Activated naive CD8-positive, alpha-beta T cell treated with anti-CD3 and anti-CD28 coated beads for 36 hours (primary cell): ENCODE measurements at regions not wholly inside any gene's neighbourhood (a gene's known extent, or its start where the extent isn't known, plus 50 kb on each side); places are given as distances from the start of the nearest gene placed in this dataset.

ENCODE experiments used
- DNase-seq: peaks from one replicate; pipeline ENCODE4 v3.0.0; 2021
- H3K27ac Mint-ChIP-seq: one replicate; pipeline ENCODE4 v1.8.0; 2022; ENCODE audit warnings: mild to moderate bottlenecking, moderate library complexity, mixed read lengths
- H3K27me3 Mint-ChIP-seq: one replicate; pipeline ENCODE4 v1.8.0; 2022; ENCODE audit warnings: mild to moderate bottlenecking, mixed read lengths
- H3K36me3 Mint-ChIP-seq: one replicate; pipeline ENCODE4 v1.8.0; 2021; ENCODE audit warnings: mild to moderate bottlenecking, mixed read lengths
- H3K4me1 Mint-ChIP-seq: one replicate; pipeline ENCODE4 v1.8.0; 2021; ENCODE audit warnings: mixed read lengths
- H3K4me3 Mint-ChIP-seq: one replicate; pipeline ENCODE4 v1.8.0; 2022; ENCODE audit warnings: mild to moderate bottlenecking, moderate library complexity, mixed read lengths
- H3K9me3 Mint-ChIP-seq: one replicate; pipeline ENCODE4 v1.8.0; 2022; ENCODE audit warnings: mixed read lengths

- Mint-ChIP-seq H3K36me3 (no peaks in the 10 kb centered on the region), H3K4me3 (no peak overlapping the region), H3K27me3 (no peaks in the 10 kb centered on the region), H3K4me1 (peaks cover 9% of the 10 kb centered on the region), H3K9me3 (peaks cover 2% of the 10 kb centered on the region), H3K27ac (no peak overlapping the region)
- DNase-seq = peak; percentile 22
These were observed 180.6 kb upstream of the EEA1 start for GRCh38 chr12:93109551-93110203.

- Mint-ChIP-seq H3K36me3 (no peaks in the 10 kb centered on the region), H3K4me1 (peaks cover 8% of the 10 kb centered on the region), H3K27me3 (no peaks in the 10 kb centered on the region), H3K9me3 (peaks cover 2% of the 10 kb centered on the region), H3K27ac (no peak overlapping the region), H3K4me3 (no peak overlapping the region)
- no peak for DNase-seq
These were observed 182.7 kb upstream of the EEA1 start for GRCh38 chr12:93111773-93112172.

- no peaks in the 10 kb centered on the region for H3K27me3 Mint-ChIP-seq
- DNase-seq = no peak
- H3K36me3 Mint-ChIP-seq = no peaks in the 10 kb centered on the region
- H3K9me3 Mint-ChIP-seq = peaks cover 2% of the 10 kb centered on the region
- no peak overlapping the region for H3K4me3 Mint-ChIP-seq
- H3K4me1 Mint-ChIP-seq = peaks cover 5% of the 10 kb centered on the region
- no peak overlapping the region for H3K27ac Mint-ChIP-seq
These were observed 184.4 kb upstream of the EEA1 start for GRCh38 chr12:93113317-93114006.

- Mint-ChIP-seq H3K27me3 (no peaks in the 10 kb centered on the region), H3K27ac (no peak overlapping the region), H3K4me3 (no peak overlapping the region), H3K36me3 (no peaks in the 10 kb centered on the region), H3K4me1 (no peaks in the 10 kb centered on the region), H3K9me3 (peaks cover 2% of the 10 kb centered on the region)
- DNase-seq = no peak
These were observed 186.1 kb upstream of the EEA1 start for GRCh38 chr12:93115198-93115601.

GRCh38 chr12:93115646-93116045 lies 186.6 kb upstream of the EEA1 start:
- Mint-ChIP-seq H3K9me3 (peaks cover 2% of the 10 kb centered on the region), H3K27ac (no peak overlapping the region), H3K4me3 (no peak overlapping the region), H3K27me3 (no peaks in the 10 kb centered on the region), H3K36me3 (no peaks in the 10 kb centered on the region), H3K4me1 (no peaks in the 10 kb centered on the region)
- no peak for DNase-seq

- peaks cover 2% of the 10 kb centered on the region for H3K9me3 Mint-ChIP-seq
- H3K27me3 Mint-ChIP-seq = no peaks in the 10 kb centered on the region
- no peak for DNase-seq
- H3K27ac Mint-ChIP-seq = no peak overlapping the region
- no peak overlapping the region for H3K4me3 Mint-ChIP-seq
- no peaks in the 10 kb centered on the region for H3K36me3 Mint-ChIP-seq
- H3K4me1 Mint-ChIP-seq = no peaks in the 10 kb centered on the region
These were observed 187.5 kb upstream of the EEA1 start for GRCh38 chr12:93116632-93117031.

GRCh38 chr12:93121729-93122488 lies 192.8 kb upstream of the EEA1 start:
- no peak for DNase-seq
- H3K36me3 Mint-ChIP-seq = no peaks in the 10 kb centered on the region
- H3K27me3 Mint-ChIP-seq = no peaks in the 10 kb centered on the region
- no peak overlapping the region for H3K27ac Mint-ChIP-seq
- no peak overlapping the region for H3K4me3 Mint-ChIP-seq
- H3K9me3 Mint-ChIP-seq = no peaks in the 10 kb centered on the region
- no peaks in the 10 kb centered on the region for H3K4me1 Mint-ChIP-seq

- H3K27ac Mint-ChIP-seq = no peak overlapping the region
These were observed 193.5 kb upstream of the EEA1 start for GRCh38 chr12:93122569-93123091.

GRCh38 chr12:93125126-93125525 lies 196.0 kb upstream of the EEA1 start:
- no peaks in the 10 kb centered on the region for H3K9me3 Mint-ChIP-seq
- H3K4me3 Mint-ChIP-seq = no peak overlapping the region
- no peaks in the 10 kb centered on the region for H3K27me3 Mint-ChIP-seq
- H3K4me1 Mint-ChIP-seq = no peaks in the 10 kb centered on the region
- DNase-seq = no peak
- no peaks in the 10 kb centered on the region for H3K36me3 Mint-ChIP-seq
- H3K27ac Mint-ChIP-seq = no peak overlapping the region

More at GRCh38 chr12:93122569-93123091, 193.5 kb upstream of the EEA1 start:
- no peaks in the 10 kb centered on the region for H3K4me1 Mint-ChIP-seq
- H3K27me3 Mint-ChIP-seq = no peaks in the 10 kb centered on the region
- H3K9me3 Mint-ChIP-seq = no peaks in the 10 kb centered on the region
- no peak overlapping the region for H3K4me3 Mint-ChIP-seq
- no peaks in the 10 kb centered on the region for H3K36me3 Mint-ChIP-seq
- no peak for DNase-seq

GRCh38 chr12:93126069-93126474 lies 197.0 kb upstream of the EEA1 start:
- no peaks in the 10 kb centered on the region for H3K36me3 Mint-ChIP-seq

GRCh38 chr12:93127107-93127560 lies 198.0 kb upstream of the EEA1 start:
- H3K27me3 Mint-ChIP-seq = no peaks in the 10 kb centered on the region
- no peak overlapping the region for H3K4me3 Mint-ChIP-seq
- H3K36me3 Mint-ChIP-seq = no peaks in the 10 kb centered on the region
- no peaks in the 10 kb centered on the region for H3K9me3 Mint-ChIP-seq
- H3K27ac Mint-ChIP-seq = no peak overlapping the region
- no peak for DNase-seq
- no peaks in the 10 kb centered on the region for H3K4me1 Mint-ChIP-seq

More at GRCh38 chr12:93126069-93126474, 197.0 kb upstream of the EEA1 start:
- Mint-ChIP-seq H3K4me1 (no peaks in the 10 kb centered on the region), H3K9me3 (no peaks in the 10 kb centered on the region), H3K27me3 (no peaks in the 10 kb centered on the region), H3K27ac (no peak overlapping the region), H3K4me3 (no peak overlapping the region)
- DNase-seq = no peak

GRCh38 chr12:93127582-93128331 lies 198.7 kb upstream of the EEA1 start:
- H3K27ac Mint-ChIP-seq = no peak overlapping the region
- H3K36me3 Mint-ChIP-seq = no peaks in the 10 kb centered on the region
- no peaks in the 10 kb centered on the region for H3K27me3 Mint-ChIP-seq
- H3K9me3 Mint-ChIP-seq = no peaks in the 10 kb centered on the region
- no peak for DNase-seq
- H3K4me1 Mint-ChIP-seq = no peaks in the 10 kb centered on the region
- H3K4me3 Mint-ChIP-seq = no peak overlapping the region

GRCh38 chr12:93128332-93128707 lies 199.2 kb upstream of the EEA1 start:
- Mint-ChIP-seq H3K27ac (no peak overlapping the region), H3K4me1 (no peaks in the 10 kb centered on the region), H3K36me3 (no peaks in the 10 kb centered on the region), H3K9me3 (no peaks in the 10 kb centered on the region), H3K27me3 (no peaks in the 10 kb centered on the region), H3K4me3 (no peak overlapping the region)
- DNase-seq = no peak

GRCh38 chr12:93130366-93131054 lies 201.4 kb upstream of the EEA1 start:
- DNase-seq = no peak
- Mint-ChIP-seq H3K9me3 (no peaks in the 10 kb centered on the region), H3K27me3 (no peaks in the 10 kb centered on the region), H3K27ac (no peak overlapping the region), H3K4me1 (peaks cover 6% of the 10 kb centered on the region), H3K4me3 (no peak overlapping the region), H3K36me3 (no peaks in the 10 kb centered on the region)
